Activated T-helper 1 cell treated with anti-CD3 and anti-CD28 coated beads, Interleukin-12 subunit alpha, Interleukin-12 subunit beta, Interleukin-2, Interleukin-4 antibody, amounts not matched to agents 30 ng/mL and 10 ng/mL and 1 ng/mL, durations not matched to agents 14 hours and 24 hours and 36 hours (primary cell): ENCODE measurements at regions not wholly inside any gene's neighbourhood (a gene's known extent, or its start where the extent isn't known, plus 50 kb on each side); places are given as distances from the start of the nearest gene placed in this dataset.

Source experiments
- DNase-seq: peaks from one replicate; pipeline ENCODE4 v3.0.0; 2021; ENCODE audit warnings: low spot score
- H3K27ac Mint-ChIP-seq: one replicate; pipeline ENCODE4 v1.8.0; 2021; ENCODE audit warnings: mild to moderate bottlenecking, mixed read lengths
- H3K27me3 Mint-ChIP-seq: one replicate; pipeline ENCODE4 v1.8.0; 2022; ENCODE audit warnings: mild to moderate bottlenecking, moderate library complexity, mixed read lengths; ENCODE audit not compliant: insufficient read depth
- H3K36me3 Mint-ChIP-seq: one replicate; pipeline ENCODE4 v1.8.0; 2021; ENCODE audit warnings: low read depth, mixed read lengths
- H3K4me1 Mint-ChIP-seq: one replicate; pipeline ENCODE4 v1.8.0; 2021; ENCODE audit warnings: low read depth, mixed read lengths
- H3K4me3 Mint-ChIP-seq: one replicate; pipeline ENCODE4 v1.8.0; 2021; ENCODE audit warnings: mild to moderate bottlenecking, moderate library complexity, mixed read lengths
- H3K9me3 Mint-ChIP-seq: one replicate; pipeline ENCODE4 v1.8.0; 2021; ENCODE audit warnings: mixed read lengths
- intact Hi-C: fragments of 100-400 bp; cut with micrococcal nuclease; formaldehyde crosslinking; loops from one replicate; pipeline ENCODE4 v1.15.1; 2024

GRCh38 chr13:78228940-78229339 lies 310.3 kb upstream of the EDNRB start:
- no peaks in the 10 kb centered on the region for H3K27me3 Mint-ChIP-seq
- no peak overlapping the region for H3K27ac Mint-ChIP-seq
- no peak for DNase-seq
- H3K9me3 Mint-ChIP-seq: no peaks in the 10 kb centered on the region
- H3K4me1 Mint-ChIP-seq: no peaks in the 10 kb centered on the region
- intact Hi-C loops: no loop called here
- H3K36me3 Mint-ChIP-seq: no peaks in the 10 kb centered on the region
- no peak overlapping the region for H3K4me3 Mint-ChIP-seq

- H3K9me3 Mint-ChIP-seq: no peaks in the 10 kb centered on the region
- no peaks in the 10 kb centered on the region for H3K4me1 Mint-ChIP-seq
- no peaks in the 10 kb centered on the region for H3K36me3 Mint-ChIP-seq
- no peaks in the 10 kb centered on the region for H3K27me3 Mint-ChIP-seq
- DNase-seq: no peak
- H3K27ac Mint-ChIP-seq: no peak overlapping the region
- H3K4me3 Mint-ChIP-seq: no peak overlapping the region
- intact Hi-C loops: no loop called here
These were observed 309.6 kb upstream of the EDNRB start for GRCh38 chr13:78228211-78228610.

- Mint-ChIP-seq H3K27ac (no peak overlapping the region), H3K4me3 (no peak overlapping the region), H3K36me3 (no peaks in the 10 kb centered on the region), H3K4me1 (no peaks in the 10 kb centered on the region), H3K27me3 (no peaks in the 10 kb centered on the region), H3K9me3 (no peaks in the 10 kb centered on the region)
- DNase-seq: no peak
- intact Hi-C loops: no loop called here
These were observed 309.1 kb upstream of the EDNRB start for GRCh38 chr13:78227709-78228108.

- H3K36me3 Mint-ChIP-seq: no peaks in the 10 kb centered on the region
- intact Hi-C loops: no loop called here
These were observed 297.0 kb upstream of the EDNRB start for GRCh38 chr13:78215458-78216108.

GRCh38 chr13:78201411-78201810 lies 282.8 kb upstream of the EDNRB start:
- Mint-ChIP-seq H3K4me3 (no peak overlapping the region), H3K27ac (no peak overlapping the region), H3K9me3 (no peaks in the 10 kb centered on the region), H3K27me3 (peaks cover 2% of the 10 kb centered on the region), H3K4me1 (no peaks in the 10 kb centered on the region), H3K36me3 (no peaks in the 10 kb centered on the region)
- DNase-seq: no peak
- intact Hi-C loops: no loop called here

More at GRCh38 chr13:78215458-78216108, 297.0 kb upstream of the EDNRB start:
- H3K4me3 Mint-ChIP-seq: no peak overlapping the region
- H3K27ac Mint-ChIP-seq: no peak overlapping the region
- DNase-seq: no peak
- H3K9me3 Mint-ChIP-seq: no peaks in the 10 kb centered on the region
- no peaks in the 10 kb centered on the region for H3K4me1 Mint-ChIP-seq
- no peaks in the 10 kb centered on the region for H3K27me3 Mint-ChIP-seq

GRCh38 chr13:78198821-78199220 lies 280.2 kb upstream of the EDNRB start:
- no peak overlapping the region for H3K4me3 Mint-ChIP-seq
- no peaks in the 10 kb centered on the region for H3K4me1 Mint-ChIP-seq
- intact Hi-C loops: no loop called here
- no peak overlapping the region for H3K27ac Mint-ChIP-seq
- no peaks in the 10 kb centered on the region for H3K9me3 Mint-ChIP-seq
- H3K36me3 Mint-ChIP-seq: no peaks in the 10 kb centered on the region
- H3K27me3 Mint-ChIP-seq: peaks cover 2% of the 10 kb centered on the region
- no peak for DNase-seq

- no peak overlapping the region for H3K4me3 Mint-ChIP-seq
- no peaks in the 10 kb centered on the region for H3K4me1 Mint-ChIP-seq
- H3K36me3 Mint-ChIP-seq: no peaks in the 10 kb centered on the region
- intact Hi-C loops: no loop called here
- H3K9me3 Mint-ChIP-seq: no peaks in the 10 kb centered on the region
- H3K27me3 Mint-ChIP-seq: peaks cover 2% of the 10 kb centered on the region
- DNase-seq: no peak
- no peak overlapping the region for H3K27ac Mint-ChIP-seq
These were observed 279.8 kb upstream of the EDNRB start for GRCh38 chr13:78198419-78198818.

- H3K4me3 Mint-ChIP-seq: no peak overlapping the region
- intact Hi-C loops: no loop called here
- H3K9me3 Mint-ChIP-seq: no peaks in the 10 kb centered on the region
- H3K27me3 Mint-ChIP-seq: peaks cover 2% of the 10 kb centered on the region
- no peak for DNase-seq
- H3K27ac Mint-ChIP-seq: no peak overlapping the region
- H3K36me3 Mint-ChIP-seq: no peaks in the 10 kb centered on the region
- H3K4me1 Mint-ChIP-seq: no peaks in the 10 kb centered on the region
These were observed 278.6 kb upstream of the EDNRB start for GRCh38 chr13:78197231-78197630.

- peaks cover 2% of the 10 kb centered on the region for H3K27me3 Mint-ChIP-seq
- H3K27ac Mint-ChIP-seq: no peak overlapping the region
- H3K9me3 Mint-ChIP-seq: no peaks in the 10 kb centered on the region
- no peak overlapping the region for H3K4me3 Mint-ChIP-seq
- H3K36me3 Mint-ChIP-seq: no peaks in the 10 kb centered on the region
- no peak for DNase-seq
- intact Hi-C loops: no loop called here
- no peaks in the 10 kb centered on the region for H3K4me1 Mint-ChIP-seq
These were observed 276.4 kb upstream of the EDNRB start for GRCh38 chr13:78194904-78195639.

- H3K27ac Mint-ChIP-seq: no peak overlapping the region
- H3K4me3 Mint-ChIP-seq: no peak overlapping the region
- no peaks in the 10 kb centered on the region for H3K27me3 Mint-ChIP-seq
- DNase-seq: no peak
- no peaks in the 10 kb centered on the region for H3K4me1 Mint-ChIP-seq
- H3K36me3 Mint-ChIP-seq: no peaks in the 10 kb centered on the region
- intact Hi-C loops: no loop called here
- H3K9me3 Mint-ChIP-seq: no peaks in the 10 kb centered on the region
These were observed 275.2 kb upstream of the EDNRB start for GRCh38 chr13:78193846-78194245.

GRCh38 chr13:78192716-78193115 lies 274.1 kb upstream of the EDNRB start:
- no peaks in the 10 kb centered on the region for H3K27me3 Mint-ChIP-seq
- DNase-seq: no peak
- intact Hi-C loops: no loop called here
- H3K4me3 Mint-ChIP-seq: no peak overlapping the region
- no peaks in the 10 kb centered on the region for H3K4me1 Mint-ChIP-seq
- no peak overlapping the region for H3K27ac Mint-ChIP-seq
- H3K9me3 Mint-ChIP-seq: no peaks in the 10 kb centered on the region
- no peaks in the 10 kb centered on the region for H3K36me3 Mint-ChIP-seq

GRCh38 chr13:78190296-78190695 lies 271.7 kb upstream of the EDNRB start:
- DNase-seq: no peak
- H3K4me3 Mint-ChIP-seq: no peak overlapping the region
- H3K27me3 Mint-ChIP-seq: no peaks in the 10 kb centered on the region
- no peaks in the 10 kb centered on the region for H3K9me3 Mint-ChIP-seq
- no peak overlapping the region for H3K27ac Mint-ChIP-seq
- intact Hi-C loops: no loop called here
- H3K36me3 Mint-ChIP-seq: no peaks in the 10 kb centered on the region
- no peaks in the 10 kb centered on the region for H3K4me1 Mint-ChIP-seq

GRCh38 chr13:78187781-78188180 lies 269.1 kb upstream of the EDNRB start:
- Mint-ChIP-seq H3K9me3 (no peaks in the 10 kb centered on the region), H3K36me3 (no peaks in the 10 kb centered on the region), H3K4me3 (no peak overlapping the region), H3K27me3 (no peaks in the 10 kb centered on the region), H3K4me1 (no peaks in the 10 kb centered on the region), H3K27ac (no peak overlapping the region)
- intact Hi-C loops: no loop called here
- no peak for DNase-seq
